Caco-2 (cell line): ENCODE measurements at regions not wholly inside any gene's neighbourhood (a gene's known extent, or its start where the extent isn't known, plus 50 kb on each side); places are given as distances from the start of the nearest gene placed in this dataset.

Experiments
- BruUV-seq: library from RNA; stranded (reverse); fragments of 400-500 nt; replicated peaks from 2 replicates; lab custom pipeline; 2021; lab: Mats Ljungman, UMichigan
- CTCF ChIA-PET: fragments of 300-600 bp; sonication (Branson Sonifier 250); formaldehyde crosslinking; loops from one replicate; lab custom pipeline; 2022; ENCODE audit warnings: antibody characterized with exemption; lab: Charles Lee
- POLR2A ChIA-PET: fragments of 300-600 bp; sonication (Branson Sonifier 250); formaldehyde crosslinking; loops from one replicate; lab custom pipeline; 2022; ENCODE audit warnings: antibody characterized with exemption; lab: Charles Lee
- DNase-seq, 2 experiments: peaks; one replicate each; pipeline versions ENCODE4 v3.0.0 to v3.0.0-alpha.2; 2020 to 2022
- H3K27me3 ChIP-seq: replicated peaks from 2 replicates; pipeline ENCODE4 v1.6.0; 2011; ENCODE audit warnings: low read length; ENCODE audit not compliant: control insufficient read depth, insufficient read depth
- H3K36me3 ChIP-seq: 2 replicates; pipeline ENCODE4 v1.5.1; 2011; ENCODE audit warnings: low read length; ENCODE audit not compliant: control insufficient read depth, insufficient read depth
- H3K4me1 ChIP-seq: fragments of 250-450 bp; sonication (Bioruptor Pico); 2 replicates; pipeline ENCODE4 v1.5.1; 2020; ENCODE audit warnings: mild to moderate bottlenecking
- H3K4me3 ChIP-seq: 2 replicates; pipeline ENCODE4 v1.5.1; 2011; ENCODE audit warnings: low read depth, mild to moderate bottlenecking, control low read depth, low read length
- H3K9me3 ChIP-seq: fragments of 250-450 bp; sonication (Bioruptor Pico); 2 replicates; pipeline ENCODE4 v1.5.1; 2020; ENCODE audit warnings: mild to moderate bottlenecking, moderate library complexity
- H3K27ac Mint-ChIP-seq: one replicate; pipeline ENCODE4 v1.8.0; 2022; ENCODE audit warnings: mixed read lengths; ENCODE audit not compliant: unreplicated experiment
- H3K27me3 Mint-ChIP-seq: one replicate; pipeline ENCODE4 v1.8.0; 2022; ENCODE audit warnings: mixed read lengths; ENCODE audit not compliant: insufficient read depth, unreplicated experiment
- H3K36me3 Mint-ChIP-seq: one replicate; pipeline ENCODE4 v1.8.0; 2022; ENCODE audit warnings: mild to moderate bottlenecking, mixed read lengths; ENCODE audit not compliant: insufficient read depth, unreplicated experiment
- H3K4me1 Mint-ChIP-seq: one replicate; pipeline ENCODE4 v1.8.0; 2022; ENCODE audit warnings: low read depth, mixed read lengths; ENCODE audit not compliant: unreplicated experiment
- H3K4me3 Mint-ChIP-seq: one replicate; pipeline ENCODE4 v1.8.0; 2022; ENCODE audit warnings: mild to moderate bottlenecking, moderate library complexity, mixed read lengths; ENCODE audit not compliant: unreplicated experiment
- H3K9me3 Mint-ChIP-seq: one replicate; pipeline ENCODE4 v1.8.0; 2022; ENCODE audit warnings: mixed read lengths; ENCODE audit not compliant: unreplicated experiment
- intact Hi-C: fragments of 100-400 bp; cut with micrococcal nuclease; formaldehyde crosslinking; loops from one replicate; pipeline ENCODE4 v1.10.0; 2022; ENCODE audit not compliant: unreplicated experiment
- TF ChIP-seq, protein P1 (sequence below), 2 experiments: fragments of 200-600 bp in 1 of 2; IDR thresholded peaks; 1 replicate in 1 of 2; 2 replicates in 1 of 2; pipeline versions ENCODE4 v1.5.1 to v1.8.0; 2011 to 2022; ENCODE audit warnings: antibody characterized with exemption in 1 of 2, control low read depth in 1 of 2, inconsistent platforms in 1 of 2, low read depth in 1 of 2, low read length in 1 of 2, mild to moderate bottlenecking in 1 of 2, moderate library complexity in 1 of 2; ENCODE audit not compliant: insufficient read depth in 1 of 2, severe bottlenecking in 1 of 2, unreplicated experiment in 1 of 2

DNA sequence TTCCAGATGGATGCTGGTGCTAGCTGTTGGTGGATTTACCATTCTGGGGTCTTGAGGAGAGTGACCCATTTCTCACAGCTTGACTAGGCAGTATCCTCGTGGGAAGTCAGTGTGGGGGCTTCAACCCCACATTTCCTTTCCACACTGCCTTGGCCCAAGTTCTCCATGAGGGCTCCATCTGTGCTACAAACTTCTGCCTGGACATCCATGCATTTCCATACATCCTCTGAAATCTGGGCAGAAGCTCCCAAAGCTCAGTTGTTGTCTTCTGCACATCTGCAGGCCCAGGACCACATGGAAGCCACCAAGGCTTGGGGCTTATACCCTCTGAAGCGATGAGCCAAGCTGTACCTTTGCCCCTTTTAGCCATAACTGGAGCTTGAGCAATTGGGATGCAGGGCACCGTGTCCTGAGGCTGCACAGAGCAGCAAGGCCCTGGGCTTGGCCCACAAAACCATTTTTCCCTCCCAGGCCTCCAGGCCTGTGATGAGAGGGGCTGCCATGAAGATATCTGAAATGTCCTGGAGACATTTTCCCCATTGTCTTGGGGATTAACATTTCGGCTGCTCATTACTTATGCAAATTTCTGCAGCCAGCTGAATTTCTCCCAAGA is 248.7 kb upstream of the ANKRD50 start:
- POLR2A ChIA-PET: no interaction called here
- no peaks in the 10 kb centered on the region for H3K27me3 ChIP-seq
- no peaks in the 10 kb centered on the region for H3K36me3 ChIP-seq
- H3K4me3 Mint-ChIP-seq: no peak overlapping the region
- intact Hi-C loops: no loop called here
- no peak overlapping the region for H3K27ac Mint-ChIP-seq
- no peaks in the 10 kb centered on the region for H3K36me3 Mint-ChIP-seq
- peaks cover 26% of the 10 kb centered on the region for H3K9me3 Mint-ChIP-seq
- H3K4me1 ChIP-seq: no peaks in the 10 kb centered on the region
- H3K27me3 Mint-ChIP-seq: no peaks in the 10 kb centered on the region
- DNase-seq: no peak
- TF ChIP-seq, protein P1, sequence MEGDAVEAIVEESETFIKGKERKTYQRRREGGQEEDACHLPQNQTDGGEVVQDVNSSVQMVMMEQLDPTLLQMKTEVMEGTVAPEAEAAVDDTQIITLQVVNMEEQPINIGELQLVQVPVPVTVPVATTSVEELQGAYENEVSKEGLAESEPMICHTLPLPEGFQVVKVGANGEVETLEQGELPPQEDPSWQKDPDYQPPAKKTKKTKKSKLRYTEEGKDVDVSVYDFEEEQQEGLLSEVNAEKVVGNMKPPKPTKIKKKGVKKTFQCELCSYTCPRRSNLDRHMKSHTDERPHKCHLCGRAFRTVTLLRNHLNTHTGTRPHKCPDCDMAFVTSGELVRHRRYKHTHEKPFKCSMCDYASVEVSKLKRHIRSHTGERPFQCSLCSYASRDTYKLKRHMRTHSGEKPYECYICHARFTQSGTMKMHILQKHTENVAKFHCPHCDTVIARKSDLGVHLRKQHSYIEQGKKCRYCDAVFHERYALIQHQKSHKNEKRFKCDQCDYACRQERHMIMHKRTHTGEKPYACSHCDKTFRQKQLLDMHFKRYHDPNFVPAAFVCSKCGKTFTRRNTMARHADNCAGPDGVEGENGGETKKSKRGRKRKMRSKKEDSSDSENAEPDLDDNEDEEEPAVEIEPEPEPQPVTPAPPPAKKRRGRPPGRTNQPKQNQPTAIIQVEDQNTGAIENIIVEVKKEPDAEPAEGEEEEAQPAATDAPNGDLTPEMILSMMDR (IDR thresholded peaks at IDR 0.05; ENCODE audit: insufficient read depth in 1 of 2, low read depth in 1 of 2, low read length in 1 of 2, severe bottlenecking in 1 of 2, unreplicated experiment in 1 of 2): no peak
- CTCF ChIA-PET: no interaction called here
- H3K4me3 ChIP-seq: no peak overlapping the region
- BruUV-seq: no TSS peak
- H3K9me3 ChIP-seq: no peaks in the 10 kb centered on the region; the same call in 1 of the 2 replicates
- no peaks in the 10 kb centered on the region for H3K4me1 Mint-ChIP-seq

DNA sequence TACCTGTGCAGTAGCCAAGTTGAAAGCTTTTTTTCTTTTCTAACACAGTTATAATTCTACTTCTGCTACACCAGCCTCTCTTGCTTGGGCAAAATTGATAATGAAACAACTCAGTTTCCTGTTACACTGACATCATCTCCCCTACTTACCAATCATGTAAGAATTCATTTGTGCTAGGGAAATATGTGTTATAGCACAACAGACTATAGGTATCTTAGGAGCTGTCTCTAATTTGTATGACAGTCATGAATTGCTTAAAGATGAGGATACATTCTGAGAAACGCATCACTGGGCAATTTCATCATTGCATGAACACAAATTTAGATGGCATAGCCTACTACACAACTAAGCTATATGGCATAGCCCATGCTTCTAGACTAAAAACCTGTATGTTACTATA is 246.3 kb upstream of the ANKRD50 start:
- intact Hi-C loops: no loop called here
- Mint-ChIP-seq H3K4me1 (no peaks in the 10 kb centered on the region), H3K27me3 (no peaks in the 10 kb centered on the region), H3K9me3 (peaks cover 26% of the 10 kb centered on the region), H3K36me3 (no peaks in the 10 kb centered on the region), H3K27ac (no peak overlapping the region), H3K4me3 (no peak overlapping the region)
- Histone ChIP-seq H3K4me3 (no peak overlapping the region), H3K9me3 (no peaks in the 10 kb centered on the region; the same call in 1 of the 2 replicates), H3K27me3 (no peaks in the 10 kb centered on the region), H3K4me1 (no peaks in the 10 kb centered on the region), H3K36me3 (no peaks in the 10 kb centered on the region)
- ChIA-PET POLR2A (no interaction called here), CTCF (no interaction called here)
- BruUV-seq: no TSS peak
- TF ChIP-seq, protein P1 (IDR thresholded peaks at IDR 0.05; ENCODE audit: insufficient read depth in 1 of 2, low read depth in 1 of 2, low read length in 1 of 2, severe bottlenecking in 1 of 2, unreplicated experiment in 1 of 2): no peak
- DNase-seq: no peak

DNA sequence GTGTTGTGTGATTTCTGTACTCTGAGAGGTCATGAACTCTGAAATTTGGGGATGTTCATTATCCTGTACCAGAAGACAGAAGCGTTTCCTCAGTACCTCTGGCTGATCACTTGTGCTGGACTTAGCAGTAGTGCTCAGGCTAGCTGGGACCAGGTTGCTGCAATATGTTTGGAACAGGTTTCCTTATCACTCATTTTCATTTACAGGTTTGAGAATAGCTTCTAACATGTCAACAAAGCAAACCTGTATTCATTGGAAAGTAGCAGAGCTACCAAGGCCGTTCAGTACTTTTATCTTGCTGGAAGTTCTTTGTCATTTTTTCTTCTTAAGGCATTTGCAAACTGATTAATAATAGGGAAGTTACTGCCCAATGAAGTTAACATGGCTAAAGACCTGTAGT is 242.9 kb upstream of the ANKRD50 start:
- Mint-ChIP-seq H3K9me3 (peaks cover 11% of the 10 kb centered on the region), H3K27ac (no peak overlapping the region), H3K36me3 (no peaks in the 10 kb centered on the region), H3K27me3 (no peaks in the 10 kb centered on the region), H3K4me3 (no peak overlapping the region), H3K4me1 (no peaks in the 10 kb centered on the region)
- CTCF ChIA-PET: no interaction called here
- no peak overlapping the region for H3K4me3 ChIP-seq
- no peaks in the 10 kb centered on the region for H3K36me3 ChIP-seq
- TF ChIP-seq, protein P1 (IDR thresholded peaks at IDR 0.05; ENCODE audit: insufficient read depth in 1 of 2, low read depth in 1 of 2, low read length in 1 of 2, severe bottlenecking in 1 of 2, unreplicated experiment in 1 of 2): no peak
- no peak for DNase-seq
- no peaks in the 10 kb centered on the region for H3K9me3 ChIP-seq
- intact Hi-C loops: no loop called here
- no peaks in the 10 kb centered on the region for H3K27me3 ChIP-seq
- H3K4me1 ChIP-seq: no peaks in the 10 kb centered on the region
- POLR2A ChIA-PET: no interaction called here
- no TSS peak for BruUV-seq
